Upper lobe of left lung (tissue), 6 donors: ENCODE measurements at regions not wholly inside any gene's neighbourhood (a gene's known extent, or its start where the extent isn't known, plus 50 kb on each side); places are given as distances from the start of the nearest gene placed in this dataset.

Experiments used
- ATAC-seq, 2 donors: fragments of 200-7000 bp; cut with Tn5 transposase; one replicate each; pipeline ENCODE4 v1.9.1; 2022; ENCODE audit warnings: mild to moderate bottlenecking in 2 of 2, moderate library complexity in 2 of 2; ENCODE audit not compliant: low FRiP score in 2 of 2
- DNase-seq, 2 donors: peaks; one replicate each; pipeline ENCODE4 v3.0.0-alpha.2; 2019 to 2020
- H3K27ac ChIP-seq, 4 donors: fragments of 200-600 bp; sonication (generic); one replicate each; pipeline ENCODE4 v1.5.1; 2016 to 2019
- H3K27me3 ChIP-seq, 4 donors: fragments of 200-600 bp; sonication (generic); one replicate each; pipeline ENCODE4 v1.5.1; 2017 to 2019
- H3K36me3 ChIP-seq, 4 donors: fragments of 200-600 bp; sonication (generic); one replicate each; pipeline ENCODE4 v1.5.1; 2016 to 2019
- H3K4me1 ChIP-seq, 4 donors: fragments of 200-600 bp; sonication (generic); one replicate each; pipeline ENCODE4 v1.5.1; 2018 to 2019
- H3K4me3 ChIP-seq, 4 donors: fragments of 200-600 bp; sonication (generic); one replicate each; pipeline ENCODE4 v1.5.1; 2017 to 2019; ENCODE audit warnings: mild to moderate bottlenecking in 2 of 4, moderate library complexity in 1 of 4
- H3K9me3 ChIP-seq, 4 donors: fragments of 200-600 bp; sonication (generic); one replicate each; pipeline ENCODE4 v1.5.1; 2018 to 2019
- EP300 ChIP-seq, 4 donors: sonication (generic); formaldehyde crosslinking; IDR thresholded peaks; one replicate each; pipeline ENCODE4 v1.5.1; 2017; ENCODE audit warnings: antibody characterized with exemption in 4 of 4, control low read depth in 2 of 4
- POLR2A ChIP-seq, 4 donors: fragments of 450-650 bp; IDR thresholded peaks; one replicate each; pipeline ENCODE4 v1.5.1; 2016 to 2017; ENCODE audit warnings: antibody characterized with exemption in 4 of 4, mild to moderate bottlenecking in 2 of 4
- POLR2AphosphoS5 ChIP-seq, 2 donors: sonication (generic); formaldehyde crosslinking; IDR thresholded peaks; one replicate each; pipeline ENCODE4 v1.5.1; 2017; ENCODE audit warnings: antibody characterized with exemption in 2 of 2
- WGBS, 2 donors: methylation state at CpG; one replicate each; pipeline ENCODE4 v1.1.5; 2017 to 2018; 5-methylcytosine and 5-hydroxymethylcytosine counted together
- TF ChIP-seq, protein P1 (sequence below), 6 experiments: fragments of 450-650 bp in 4 of 6; fragments of 200-600 bp in 2 of 6; sonication (generic) in 2 of 6; IDR thresholded peaks; one replicate each; pipeline ENCODE4 v1.5.1; 2016 to 2019; ENCODE audit warnings: antibody characterized with exemption in 6 of 6
- donor health status: DM: no; HTN: no; CAD: no; lungs with moderate emphysema.
- donor health status: DM: no; HTN: yes; CAD: no; lungs with severe emphysema.

GRCh38 chr12:124437617-124438436 is 129.6 kb downstream of the NCOR2 start:
- Histone ChIP-seq H3K4me1 (peaks cover 31 to 38% (median 32%) of the 10 kb centered on the region in 4 donors), H3K4me3 (no peak overlapping the region), H3K27ac (no peak overlapping the region), H3K27me3 (no peaks in the 10 kb centered on the region), H3K36me3 (peaks cover 7 to 46% (median 26%) of the 10 kb centered on the region in 4 donors), H3K9me3 (no peaks in the 10 kb centered on the region)
- TF ChIP-seq POLR2AphosphoS5 (IDR thresholded peaks at IDR 0.05) (no peak), EP300 (IDR thresholded peaks at IDR 0.05) (no peak), POLR2A (IDR thresholded peaks at IDR 0.05) (no peak)
- TF ChIP-seq, protein P1, sequence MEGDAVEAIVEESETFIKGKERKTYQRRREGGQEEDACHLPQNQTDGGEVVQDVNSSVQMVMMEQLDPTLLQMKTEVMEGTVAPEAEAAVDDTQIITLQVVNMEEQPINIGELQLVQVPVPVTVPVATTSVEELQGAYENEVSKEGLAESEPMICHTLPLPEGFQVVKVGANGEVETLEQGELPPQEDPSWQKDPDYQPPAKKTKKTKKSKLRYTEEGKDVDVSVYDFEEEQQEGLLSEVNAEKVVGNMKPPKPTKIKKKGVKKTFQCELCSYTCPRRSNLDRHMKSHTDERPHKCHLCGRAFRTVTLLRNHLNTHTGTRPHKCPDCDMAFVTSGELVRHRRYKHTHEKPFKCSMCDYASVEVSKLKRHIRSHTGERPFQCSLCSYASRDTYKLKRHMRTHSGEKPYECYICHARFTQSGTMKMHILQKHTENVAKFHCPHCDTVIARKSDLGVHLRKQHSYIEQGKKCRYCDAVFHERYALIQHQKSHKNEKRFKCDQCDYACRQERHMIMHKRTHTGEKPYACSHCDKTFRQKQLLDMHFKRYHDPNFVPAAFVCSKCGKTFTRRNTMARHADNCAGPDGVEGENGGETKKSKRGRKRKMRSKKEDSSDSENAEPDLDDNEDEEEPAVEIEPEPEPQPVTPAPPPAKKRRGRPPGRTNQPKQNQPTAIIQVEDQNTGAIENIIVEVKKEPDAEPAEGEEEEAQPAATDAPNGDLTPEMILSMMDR (IDR thresholded peaks at IDR 0.05), result no peak
- ATAC-seq (no peak), DNase-seq (peak in 1 of 2 donors; percentile 81)
- WGBS, 2 donors, result 84 to 94% methylated on average over 13 to 36 of the region's 36 CpGs

DNA sequence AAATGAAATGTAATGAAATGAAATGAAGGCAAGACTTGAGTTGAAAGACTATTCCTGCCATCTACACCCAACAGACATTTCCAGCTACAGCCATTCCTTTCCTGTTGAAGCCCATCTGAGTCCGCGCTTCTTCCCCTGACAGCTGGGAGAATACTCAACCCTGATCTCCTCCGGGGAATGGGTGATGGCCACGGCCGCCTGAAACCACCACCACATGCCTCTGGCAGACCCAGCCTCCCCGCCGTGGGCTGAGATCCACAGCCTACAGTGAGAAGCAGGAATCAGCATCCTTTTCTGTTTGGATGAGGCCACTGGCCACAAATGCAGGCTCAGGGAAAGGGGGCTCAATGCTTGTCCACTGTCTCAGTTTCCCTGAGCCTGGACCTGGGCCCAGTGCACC is 130.3 kb downstream of the NCOR2 start:
- TF ChIP-seq, protein P1 (IDR thresholded peaks at IDR 0.05), result no peak
- TF ChIP-seq POLR2AphosphoS5 (IDR thresholded peaks at IDR 0.05), result no peak
- TF ChIP-seq EP300 (IDR thresholded peaks at IDR 0.05), result no peak
- no peak for TF ChIP-seq POLR2A (IDR thresholded peaks at IDR 0.05)
- no peak overlapping the region for H3K27ac ChIP-seq
- no peak for ATAC-seq
- no peaks in the 10 kb centered on the region for H3K27me3 ChIP-seq
- WGBS, 2 donors, result 79 to 88% methylated on average over 7 of the region's 7 CpGs
- H3K4me1 ChIP-seq, result peaks cover 38 to 45% (median 39%) of the 10 kb centered on the region in 4 donors
- DNase-seq, result no peak
- H3K36me3 ChIP-seq, result peaks cover 4 to 39% (median 23%) of the 10 kb centered on the region in 4 donors
- H3K4me3 ChIP-seq, result no peak overlapping the region
- no peaks in the 10 kb centered on the region for H3K9me3 ChIP-seq

- H3K4me3 ChIP-seq, result no peak overlapping the region
- peaks cover 4 to 36% (median 19%) of the 10 kb centered on the region in 4 donors for H3K36me3 ChIP-seq
- H3K27ac ChIP-seq, result peak overlapping the region in 1 of 4 donors; percentile 0
- H3K9me3 ChIP-seq, result no peaks in the 10 kb centered on the region
- TF ChIP-seq POLR2AphosphoS5 (IDR thresholded peaks at IDR 0.05), result no peak
- no peak for TF ChIP-seq POLR2A (IDR thresholded peaks at IDR 0.05)
- TF ChIP-seq EP300 (IDR thresholded peaks at IDR 0.05), result no peak
- TF ChIP-seq, protein P1 (IDR thresholded peaks at IDR 0.05), result no peak
- ATAC-seq, result peak in 1 of 2 donors; percentile 55
- H3K4me1 ChIP-seq, result peaks cover 35 to 43% (median 37%) of the 10 kb centered on the region in 4 donors
- no peak for DNase-seq
- no peaks in the 10 kb centered on the region for H3K27me3 ChIP-seq
- WGBS, 2 donors, result 89 to 97% methylated on average over 8 of the region's 8 CpGs
These were observed 131.0 kb downstream of the NCOR2 start for GRCh38 chr12:124436366-124436765.

DNA sequence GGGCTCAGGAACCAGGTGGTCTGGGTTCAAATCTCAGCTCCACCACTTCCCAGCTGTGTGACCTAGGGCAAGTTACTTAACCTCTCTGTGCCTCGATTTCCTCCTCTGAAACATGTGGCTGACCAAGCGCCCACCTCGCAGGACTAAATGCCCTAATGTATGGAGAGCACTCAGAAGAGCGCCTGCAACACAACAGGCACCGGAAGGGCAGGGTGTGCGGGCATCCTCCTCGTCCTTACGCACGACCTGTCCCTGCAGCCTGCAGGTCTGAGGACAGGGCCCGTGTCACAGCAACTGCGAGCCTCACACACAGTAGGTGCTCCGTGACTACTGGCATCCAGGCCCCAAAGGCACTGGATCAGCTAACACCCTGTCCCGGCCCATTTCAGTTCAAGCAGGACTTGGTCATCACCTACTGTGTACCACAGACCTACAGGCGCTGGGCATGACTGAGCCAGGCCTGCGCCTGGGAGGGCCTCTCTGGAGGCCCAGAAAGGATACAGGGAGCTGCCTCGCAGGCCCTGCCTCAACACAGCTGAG is 131.5 kb downstream of the NCOR2 start:
- TF ChIP-seq, protein P1 (IDR thresholded peaks at IDR 0.05), result no peak
- no peak for TF ChIP-seq EP300 (IDR thresholded peaks at IDR 0.05)
- TF ChIP-seq POLR2AphosphoS5 (IDR thresholded peaks at IDR 0.05), result no peak
- no peak for TF ChIP-seq POLR2A (IDR thresholded peaks at IDR 0.05)
- Histone ChIP-seq H3K4me1 (peaks cover 32 to 40% (median 34%) of the 10 kb centered on the region in 4 donors), H3K27ac (peak overlapping the region in 2 of 4 donors; percentile 0 to 4), H3K36me3 (peaks cover 4 to 36% (median 20%) of the 10 kb centered on the region in 4 donors), H3K9me3 (no peaks in the 10 kb centered on the region), H3K27me3 (no peaks in the 10 kb centered on the region), H3K4me3 (no peak overlapping the region)
- whole genome bisulfite sequencing, 2 donors, result 96 to 97% methylated on average over 12 to 16 of the region's 16 CpGs
- no peak for ATAC-seq
- no peak for DNase-seq
